ENCODE measurements at regions not wholly inside any gene's neighbourhood (a gene's known extent, or its start where the extent isn't known, plus 50 kb on each side); places are given as distances from the start of the nearest gene placed in this dataset.
"Not testable (repeated sequence)": the region's sequence is repeated elsewhere in the genome, so short reads cannot be mapped to it uniquely, and the experiment has no call there.

GRCh38 chrX:903116-903515, 272.5 kb downstream of the SHOX start:
- Histone ChIP-seq H3K9me3 (no peaks in the 10 kb centered on the region), H3K27me3 (no peaks in the 10 kb centered on the region), H3K4me1 (no peaks in the 10 kb centered on the region), H3K4me3 (ENCODE audit: low read depth, low read length) (no peak overlapping the region), H3K36me3 (no peaks in the 10 kb centered on the region)
- DNase-seq = no peak
- TF ChIP-seq CTCF (IDR thresholded peaks at IDR 0.05; ENCODE audit: low read depth, low read length) = no peak

GRCh38 chrX:896256-896655, 265.7 kb downstream of the SHOX start:
- no peaks in the 10 kb centered on the region for H3K27me3 ChIP-seq
- H3K9me3 ChIP-seq = no peaks in the 10 kb centered on the region
- no peak for TF ChIP-seq CTCF (IDR thresholded peaks at IDR 0.05; ENCODE audit: low read depth, low read length)
- H3K36me3 ChIP-seq = no peaks in the 10 kb centered on the region
- H3K4me1 ChIP-seq = no peaks in the 10 kb centered on the region
- no peak for DNase-seq
- no peak overlapping the region for H3K4me3 ChIP-seq (ENCODE audit: low read depth, low read length)

GRCh38 chrX:889966-890651, 259.5 kb downstream of the SHOX start:
- no peaks in the 10 kb centered on the region for H3K9me3 ChIP-seq
- H3K4me1 ChIP-seq = no peaks in the 10 kb centered on the region
- no peak overlapping the region for H3K4me3 ChIP-seq (ENCODE audit: low read depth, low read length)
- H3K27me3 ChIP-seq = no peaks in the 10 kb centered on the region
- no peaks in the 10 kb centered on the region for H3K36me3 ChIP-seq
- DNase-seq = no peak
- no peak for TF ChIP-seq CTCF (IDR thresholded peaks at IDR 0.05; ENCODE audit: low read depth, low read length)

- DNase-seq; H3K27me3 ChIP-seq; H3K4me1 ChIP-seq; H3K36me3 ChIP-seq; H3K9me3 ChIP-seq; H3K4me3 ChIP-seq (ENCODE audit: low read depth, low read length): not testable (repeated sequence)
Observed at GRCh38 chrX:887724-888123, 257.1 kb downstream of the SHOX start.

GRCh38 chrX:883588-883987, 253.0 kb downstream of the SHOX start:
- Histone ChIP-seq H3K36me3 (no peaks in the 10 kb centered on the region), H3K9me3 (no peaks in the 10 kb centered on the region), H3K27me3 (no peaks in the 10 kb centered on the region), H3K4me3 (ENCODE audit: low read depth, low read length) (no peak overlapping the region), H3K4me1 (no peaks in the 10 kb centered on the region)
- DNase-seq = no peak
- no peak for TF ChIP-seq CTCF (IDR thresholded peaks at IDR 0.05; ENCODE audit: low read depth, low read length)

GRCh38 chrX:879756-880698, 249.4 kb downstream of the SHOX start:
- H3K36me3 ChIP-seq; H3K9me3 ChIP-seq; DNase-seq; H3K27me3 ChIP-seq; H3K4me1 ChIP-seq; H3K4me3 ChIP-seq (ENCODE audit: low read depth, low read length): not testable (repeated sequence)

GRCh38 chrX:874061-874460, 243.5 kb downstream of the SHOX start:
- no peak overlapping the region for H3K4me3 ChIP-seq (ENCODE audit: low read depth, low read length)
- no peak for DNase-seq
- TF ChIP-seq CTCF (IDR thresholded peaks at IDR 0.05; ENCODE audit: low read depth, low read length) = no peak
- H3K9me3 ChIP-seq = no peaks in the 10 kb centered on the region
- H3K27me3 ChIP-seq = no peaks in the 10 kb centered on the region
- no peaks in the 10 kb centered on the region for H3K4me1 ChIP-seq
- H3K36me3 ChIP-seq = no peaks in the 10 kb centered on the region

Measured in BE2C (cell line).